Stomach smooth muscle (tissue), 2 donors: ENCODE measurements at regions not wholly inside any gene's neighbourhood (a gene's known extent, or its start where the extent isn't known, plus 50 kb on each side); places are given as distances from the start of the nearest gene placed in this dataset.

ENCODE experiments used
- H3K27ac ChIP-seq: one replicate; pipeline ENCODE4 v1.7.0; 2013; ENCODE audit warnings: mild to moderate bottlenecking, low read length, inconsistent platforms
- H3K27me3 ChIP-seq, 2 donors: one replicate each; pipeline ENCODE4 v1.7.0; 2013; ENCODE audit warnings: low read length in 2 of 2; ENCODE audit not compliant: insufficient read depth in 2 of 2, control insufficient read depth in 1 of 2
- H3K36me3 ChIP-seq, 2 donors: one replicate each; pipeline ENCODE4 v1.7.0; 2013; ENCODE audit warnings: low read length in 2 of 2; ENCODE audit not compliant: control insufficient read depth in 2 of 2, insufficient read depth in 2 of 2
- H3K4me1 ChIP-seq: one replicate; pipeline ENCODE4 v1.7.0; 2013; ENCODE audit warnings: low read length; ENCODE audit not compliant: control insufficient read depth, insufficient read depth
- H3K4me3 ChIP-seq, 2 donors: one replicate each; pipeline ENCODE4 v1.7.0; 2013; ENCODE audit warnings: low read length in 2 of 2
- H3K9ac ChIP-seq, 2 donors: one replicate each; pipeline ENCODE4 v1.7.0; 2013; ENCODE audit warnings: low read length in 2 of 2, mild to moderate bottlenecking in 1 of 2
- H3K9me3 ChIP-seq, 2 donors: one replicate each; pipeline ENCODE4 v1.7.0; 2013; ENCODE audit warnings: low read length in 2 of 2; ENCODE audit not compliant: control insufficient read depth in 2 of 2
- donor health status: healthy.
- donor health status: Pancreatic carcinoma.

GRCh38 chr5:133818869-133819600 is 149.4 kb downstream of the C5orf15 start:
- Histone ChIP-seq H3K9me3 (no peaks in the 10 kb centered on the region), H3K27me3 (no peaks in the 10 kb centered on the region), H3K4me1 (peaks cover 23% of the 10 kb centered on the region), H3K9ac (no peak overlapping the region), H3K36me3 (no peaks in the 10 kb centered on the region), H3K4me3 (no peak overlapping the region), H3K27ac (no peak overlapping the region)

DNA sequence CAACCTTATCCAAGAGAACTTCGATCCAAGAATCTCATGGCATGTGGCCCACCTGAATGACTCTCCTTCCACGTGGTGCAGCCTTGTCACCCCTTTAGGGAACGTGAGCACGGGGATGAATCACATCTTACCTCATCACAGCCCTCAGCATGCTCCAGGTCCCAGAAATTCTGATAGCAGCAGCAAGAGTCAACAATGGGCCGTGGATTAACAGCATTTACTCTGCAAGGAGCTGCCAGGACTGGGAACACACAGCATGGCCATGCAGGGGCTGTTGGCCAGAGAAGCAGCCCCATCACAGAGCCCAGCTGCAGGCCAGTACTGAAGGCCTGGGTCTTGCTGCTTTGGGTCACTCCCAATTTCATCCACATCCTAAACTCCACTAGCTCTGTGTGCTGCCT is 150.4 kb downstream of the C5orf15 start:
- Histone ChIP-seq H3K4me1 (peaks cover 23% of the 10 kb centered on the region), H3K9me3 (no peaks in the 10 kb centered on the region), H3K9ac (no peak overlapping the region), H3K27me3 (no peaks in the 10 kb centered on the region), H3K36me3 (no peaks in the 10 kb centered on the region), H3K27ac (no peak overlapping the region), H3K4me3 (no peak overlapping the region)

DNA sequence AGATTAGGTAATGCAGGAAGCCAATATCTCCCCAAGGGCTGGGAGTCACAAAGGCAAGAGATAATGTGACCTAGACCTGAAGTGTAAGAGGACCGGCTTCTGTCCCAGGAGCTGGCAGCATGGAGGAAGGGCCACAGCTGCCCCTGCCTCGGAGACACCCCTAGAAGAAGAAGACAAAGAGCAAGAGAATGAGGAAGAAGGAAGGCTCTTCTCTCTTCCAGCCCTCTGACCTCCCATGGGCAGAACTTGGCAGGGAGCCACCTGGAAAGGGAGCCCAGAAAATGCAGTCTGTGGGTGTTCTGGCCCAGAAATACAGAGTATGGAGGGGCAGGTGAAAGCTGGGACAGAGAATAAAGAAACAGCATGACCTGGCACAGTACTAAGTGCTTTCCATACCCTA is 151.0 kb downstream of the C5orf15 start:
- Histone ChIP-seq H3K4me3 (no peak overlapping the region), H3K36me3 (no peaks in the 10 kb centered on the region), H3K27me3 (no peaks in the 10 kb centered on the region), H3K4me1 (peaks cover 23% of the 10 kb centered on the region), H3K27ac (no peak overlapping the region), H3K9me3 (no peaks in the 10 kb centered on the region), H3K9ac (no peak overlapping the region)

DNA sequence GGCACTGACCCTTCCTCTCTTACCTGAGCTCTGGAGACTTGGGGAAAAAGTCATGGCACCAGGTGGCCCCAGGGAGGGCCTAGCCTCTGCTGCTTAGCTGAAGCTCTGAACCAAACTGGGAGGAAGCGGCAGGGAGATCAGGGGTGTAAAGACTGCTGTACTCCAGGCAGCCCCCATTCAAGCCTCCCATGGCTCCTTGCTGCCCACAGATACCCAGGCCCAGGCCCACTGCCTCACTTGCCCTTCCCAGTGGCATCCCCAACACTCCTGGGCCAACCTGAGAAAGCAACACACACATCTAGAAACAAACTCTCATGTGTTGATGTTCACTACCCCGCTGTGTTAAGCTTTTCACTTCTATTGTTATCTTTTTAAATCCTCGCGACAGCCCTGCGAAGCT is 151.6 kb downstream of the C5orf15 start:
- Histone ChIP-seq H3K36me3 (no peaks in the 10 kb centered on the region), H3K4me1 (peaks cover 23% of the 10 kb centered on the region), H3K9ac (no peak overlapping the region), H3K27me3 (no peaks in the 10 kb centered on the region), H3K9me3 (no peaks in the 10 kb centered on the region), H3K27ac (no peak overlapping the region), H3K4me3 (no peak overlapping the region)

- Histone ChIP-seq H3K27me3 (no peaks in the 10 kb centered on the region), H3K27ac (no peak overlapping the region), H3K9ac (no peak overlapping the region), H3K4me1 (peaks cover 8% of the 10 kb centered on the region), H3K36me3 (no peaks in the 10 kb centered on the region), H3K4me3 (no peak overlapping the region), H3K9me3 (no peaks in the 10 kb centered on the region)
Measured at GRCh38 chr5:133814152-133814551, 154.3 kb downstream of the C5orf15 start.

- H3K36me3 ChIP-seq, result no peaks in the 10 kb centered on the region
- no peak overlapping the region for H3K27ac ChIP-seq
- no peak overlapping the region for H3K4me3 ChIP-seq
- no peaks in the 10 kb centered on the region for H3K27me3 ChIP-seq
- no peak overlapping the region for H3K9ac ChIP-seq
- H3K4me1 ChIP-seq, result no peaks in the 10 kb centered on the region
- no peaks in the 10 kb centered on the region for H3K9me3 ChIP-seq
Measured at GRCh38 chr5:133811168-133811567, 157.3 kb downstream of the C5orf15 start.

DNA sequence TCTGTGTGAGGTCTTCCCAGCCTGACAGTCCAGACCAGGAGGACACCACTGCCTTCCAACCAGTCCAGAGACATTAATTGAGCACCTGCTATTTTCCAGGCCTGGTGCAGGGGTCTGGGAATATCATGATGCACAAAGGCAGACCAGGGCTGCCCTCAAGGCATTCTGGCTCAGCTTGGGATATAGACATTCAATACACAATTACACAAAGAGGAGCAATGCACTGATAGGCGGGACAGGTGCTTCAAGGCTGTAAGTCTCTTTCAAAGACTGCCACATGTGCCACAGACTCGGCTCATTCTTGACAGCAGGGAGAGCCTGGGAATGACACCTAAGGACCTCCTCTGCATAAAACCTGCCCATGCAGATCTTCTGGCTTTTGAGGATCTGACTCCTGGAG is 158.6 kb downstream of the C5orf15 start:
- no peak overlapping the region for H3K9ac ChIP-seq
- no peaks in the 10 kb centered on the region for H3K4me1 ChIP-seq
- H3K27ac ChIP-seq, result no peak overlapping the region
- no peaks in the 10 kb centered on the region for H3K27me3 ChIP-seq
- no peak overlapping the region for H3K4me3 ChIP-seq
- no peaks in the 10 kb centered on the region for H3K9me3 ChIP-seq
- H3K36me3 ChIP-seq, result no peaks in the 10 kb centered on the region

DNA sequence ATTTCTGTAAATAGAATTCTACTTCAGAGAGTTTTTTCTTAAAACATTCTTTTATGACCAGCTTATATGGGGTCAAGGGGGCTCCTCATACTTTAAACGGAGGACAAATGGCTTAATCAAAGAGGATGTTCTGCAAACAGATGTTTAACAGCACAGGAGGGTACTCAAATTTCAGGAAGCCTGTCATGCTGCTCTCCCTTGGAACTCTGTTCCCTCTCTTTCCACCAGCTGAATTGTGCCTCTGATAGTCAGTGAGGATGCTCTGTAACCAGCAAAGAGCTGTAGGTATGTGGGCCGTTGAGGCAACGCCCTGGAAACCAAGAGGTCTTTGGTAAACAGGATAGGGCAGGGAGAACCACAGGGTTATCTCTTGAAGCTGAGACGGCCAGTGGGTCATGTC is 161.1 kb downstream of the C5orf15 start:
- peaks cover 0 to 3% of the 10 kb centered on the region in 2 donors for H3K27me3 ChIP-seq
- H3K4me3 ChIP-seq, result no peak overlapping the region
- no peaks in the 10 kb centered on the region for H3K4me1 ChIP-seq
- no peaks in the 10 kb centered on the region for H3K36me3 ChIP-seq
- H3K9ac ChIP-seq, result no peak overlapping the region
- peaks cover 0 to 5% of the 10 kb centered on the region in 2 donors for H3K9me3 ChIP-seq
- no peak overlapping the region for H3K27ac ChIP-seq

GRCh38 chr5:133806847-133807246 is 161.6 kb downstream of the C5orf15 start:
- Histone ChIP-seq H3K4me1 (no peaks in the 10 kb centered on the region), H3K9me3 (peaks cover 0 to 5% of the 10 kb centered on the region in 2 donors), H3K4me3 (no peak overlapping the region), H3K27me3 (peaks cover 0 to 3% of the 10 kb centered on the region in 2 donors), H3K36me3 (no peaks in the 10 kb centered on the region), H3K9ac (no peak overlapping the region), H3K27ac (no peak overlapping the region)

GRCh38 chr5:133801955-133802751 is 166.3 kb downstream of the C5orf15 start:
- Histone ChIP-seq H3K4me3 (no peak overlapping the region), H3K9me3 (peaks cover 0 to 5% of the 10 kb centered on the region in 2 donors), H3K36me3 (no peaks in the 10 kb centered on the region), H3K27me3 (peaks cover 3 to 6% of the 10 kb centered on the region in 2 donors), H3K27ac (no peak overlapping the region), H3K9ac (no peak overlapping the region), H3K4me1 (no peaks in the 10 kb centered on the region)

DNA sequence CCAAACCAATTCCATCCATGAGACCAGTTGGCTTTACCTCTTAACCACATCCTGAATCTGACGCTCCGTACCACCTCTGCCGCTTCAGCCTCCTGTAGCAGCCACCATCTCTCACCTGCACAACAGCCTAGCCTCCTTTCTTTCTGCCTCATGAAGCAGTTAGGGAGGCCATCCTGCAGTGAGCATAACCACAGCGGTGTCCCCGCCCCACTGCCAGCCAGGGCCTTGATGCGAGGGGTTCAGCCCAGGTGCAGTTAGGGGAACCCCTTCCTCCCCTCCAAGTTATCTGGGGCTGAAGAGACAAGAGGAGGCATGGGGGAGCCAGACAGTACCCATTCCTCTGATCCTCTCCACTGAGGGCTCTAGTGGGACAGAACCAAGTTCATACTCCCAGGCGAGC is 167.0 kb downstream of the C5orf15 start:
- H3K9ac ChIP-seq, result no peak overlapping the region
- no peaks in the 10 kb centered on the region for H3K4me1 ChIP-seq
- peaks cover 0 to 5% of the 10 kb centered on the region in 2 donors for H3K9me3 ChIP-seq
- H3K36me3 ChIP-seq, result no peaks in the 10 kb centered on the region
- H3K27me3 ChIP-seq, result peaks cover 3 to 6% of the 10 kb centered on the region in 2 donors
- no peak overlapping the region for H3K27ac ChIP-seq
- no peak overlapping the region for H3K4me3 ChIP-seq
